ENCODE measurements at regions not wholly inside any gene's neighbourhood (a gene's known extent, or its start where the extent isn't known, plus 50 kb on each side); places are given as distances from the start of the nearest gene placed in this dataset.

GRCh38 chr7:125547505-125547904, 617.9 kb upstream of the POT1 start:
- no peak for DNase-seq

- no peak for DNase-seq
Measured at GRCh38 chr7:125530553-125530952, 600.9 kb upstream of the POT1 start.

GRCh38 chr7:125529249-125529648, 599.6 kb upstream of the POT1 start:
- DNase-seq: no peak

- no peak for DNase-seq
Measured at GRCh38 chr7:125526958-125527357, 597.3 kb upstream of the POT1 start.

GRCh38 chr7:125526092-125526491, 596.5 kb upstream of the POT1 start:
- DNase-seq: no peak

GRCh38 chr7:125516194-125516593, 586.6 kb upstream of the POT1 start:
- DNase-seq: peak; percentile 48

GRCh38 chr7:125512373-125512772, 582.7 kb upstream of the POT1 start:
- no peak for DNase-seq

- no peak for DNase-seq
Measured at GRCh38 chr7:125511310-125511709, 581.7 kb upstream of the POT1 start.

- DNase-seq: no peak
Measured at GRCh38 chr7:125506331-125506730, 576.7 kb upstream of the POT1 start.

GRCh38 chr7:125504848-125505247, 575.2 kb upstream of the POT1 start:
- DNase-seq: no peak

- no peak for DNase-seq
Measured at GRCh38 chr7:125495997-125496396, 566.4 kb upstream of the POT1 start.

GRCh38 chr7:125492521-125492920, 562.9 kb upstream of the POT1 start:
- no peak for DNase-seq

GRCh38 chr7:125491137-125491536, 561.5 kb upstream of the POT1 start:
- DNase-seq: no peak

- DNase-seq: no peak
Measured at GRCh38 chr7:125490167-125490566, 560.5 kb upstream of the POT1 start.

GRCh38 chr7:125485223-125485622, 555.6 kb upstream of the POT1 start:
- DNase-seq: no peak

GRCh38 chr7:125484755-125485154, 555.1 kb upstream of the POT1 start:
- no peak for DNase-seq

GRCh38 chr7:125481323-125481722, 551.7 kb upstream of the POT1 start:
- no peak for DNase-seq

GRCh38 chr7:125480762-125481161, 551.1 kb upstream of the POT1 start:
- DNase-seq: no peak

GRCh38 chr7:125468855-125469174, 539.2 kb upstream of the POT1 start:
- no peak for DNase-seq

GRCh38 chr7:125467996-125468854, 538.6 kb upstream of the POT1 start:
- no peak for DNase-seq

GRCh38 chr7:125465527-125465926, 535.9 kb upstream of the POT1 start:
- DNase-seq: no peak

GRCh38 chr7:125462615-125463014, 533.0 kb upstream of the POT1 start:
- no peak for DNase-seq

GRCh38 chr7:125459038-125459437, 529.4 kb upstream of the POT1 start:
- no peak for DNase-seq

GRCh38 chr7:125450749-125451148, 521.1 kb upstream of the POT1 start:
- no peak for DNase-seq

GRCh38 chr7:125445836-125446235, 516.2 kb upstream of the POT1 start:
- DNase-seq: no peak
